ENCODE measurements at regions not wholly inside any gene's neighbourhood (a gene's known extent, or its start where the extent isn't known, plus 50 kb on each side); places are given as distances from the start of the nearest gene placed in this dataset.

DNA sequence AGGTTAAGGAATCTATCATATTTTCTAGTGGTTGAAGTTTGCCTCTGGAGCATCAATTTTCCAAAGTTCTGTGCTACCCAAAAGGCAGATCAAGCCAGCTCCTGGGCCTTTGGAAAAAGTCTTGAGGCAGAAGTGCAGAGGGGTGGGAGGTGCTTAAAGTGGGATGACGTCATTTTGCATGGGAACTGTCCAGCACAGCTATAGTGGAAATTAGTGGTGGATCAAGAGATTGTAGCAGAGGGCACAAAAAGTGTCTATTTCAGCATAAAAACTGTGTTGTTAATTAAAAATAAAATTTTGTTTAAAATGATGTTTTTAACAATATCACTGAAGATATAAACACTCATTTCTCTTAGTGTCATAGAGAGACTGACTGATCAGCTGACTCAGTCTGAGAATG lies 221.9 kb downstream of the LRRN1 start:
- no peak for DNase-seq (ENCODE audit: low read depth in 4 of 4, low spot score in 3 of 4)

DNA sequence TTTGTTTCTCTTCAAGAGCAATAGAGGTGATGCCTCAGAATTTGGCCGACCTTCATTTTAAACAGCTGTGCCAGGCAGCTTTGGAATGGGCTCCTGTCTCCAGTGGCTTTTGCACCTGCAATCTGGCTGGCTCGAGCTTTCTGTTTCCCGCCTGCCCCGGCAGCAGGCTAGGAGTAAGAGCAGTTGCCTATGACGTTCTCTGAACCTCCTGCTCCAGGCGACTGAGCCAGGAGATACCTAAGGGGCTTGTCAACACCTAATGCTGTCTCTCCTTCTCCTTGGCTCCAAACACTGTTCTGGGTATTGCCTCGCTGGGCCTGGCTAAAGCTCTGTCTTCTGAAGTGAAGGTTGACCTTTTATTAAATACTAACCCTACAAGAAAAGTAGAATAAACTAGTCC lies 229.9 kb downstream of the LRRN1 start:
- no peak for DNase-seq (ENCODE audit: low read depth in 4 of 4, low spot score in 3 of 4)

DNA sequence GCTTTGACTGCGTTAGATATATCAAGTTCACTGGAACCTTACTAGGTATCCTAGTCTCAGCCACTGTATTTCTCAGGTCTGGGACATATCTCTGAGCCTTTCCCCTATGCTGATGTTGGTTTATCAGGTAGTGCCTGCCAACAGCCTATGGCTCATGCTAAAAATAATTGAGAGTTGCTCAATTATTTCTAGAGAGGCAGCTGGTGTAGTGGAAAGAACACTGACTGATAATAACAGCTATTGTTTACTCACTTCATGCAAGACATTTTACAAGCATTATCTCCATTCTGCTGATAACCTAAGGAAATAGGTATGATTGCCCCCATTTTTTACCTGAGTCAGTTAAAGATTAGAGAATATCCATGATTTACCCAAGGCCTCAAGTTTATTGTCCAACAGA lies 231.4 kb downstream of the LRRN1 start:
- DNase-seq (ENCODE audit: low read depth in 4 of 4, low spot score in 3 of 4) = no peak

DNA sequence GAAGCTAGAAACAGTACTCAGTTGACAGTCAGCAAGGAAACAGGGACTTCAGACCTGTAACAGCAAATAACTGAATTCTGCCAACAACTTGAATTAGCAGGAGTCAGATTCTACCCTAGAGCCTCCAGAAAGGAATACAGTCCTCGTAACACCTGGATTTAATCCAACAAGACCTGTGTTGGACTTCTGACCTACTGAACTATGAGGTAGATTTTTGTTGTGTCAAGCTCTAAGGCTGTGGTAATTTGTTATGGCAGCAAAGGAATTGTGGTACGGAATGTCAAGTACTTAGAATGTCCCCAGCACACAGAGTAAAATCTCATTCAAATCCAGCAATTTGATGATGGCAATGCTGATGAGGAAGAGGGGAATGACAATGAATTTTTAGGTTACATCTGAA lies 234.1 kb downstream of the LRRN1 start:
- no peak for DNase-seq (ENCODE audit: low read depth in 4 of 4, low spot score in 3 of 4)

DNA sequence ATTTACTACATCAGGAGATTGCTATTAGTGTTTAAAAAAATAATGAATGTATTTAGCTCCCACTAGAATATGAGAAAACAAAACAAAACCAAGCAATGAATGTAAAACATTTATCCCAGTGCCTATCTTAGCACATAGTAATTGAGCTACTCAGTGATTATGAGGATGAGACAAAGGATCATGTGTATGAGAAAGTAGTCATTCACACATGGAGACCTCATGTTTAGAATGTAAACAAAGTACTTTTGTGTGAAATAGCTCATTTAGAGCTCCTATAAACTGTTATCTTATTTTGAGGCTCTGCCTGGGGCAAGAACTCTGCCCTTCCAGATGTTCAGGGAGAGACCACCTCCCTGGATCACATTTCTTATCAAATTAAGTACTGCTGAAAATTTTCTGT lies 236.8 kb downstream of the LRRN1 start:
- DNase-seq (ENCODE audit: low read depth in 4 of 4, low spot score in 3 of 4) = no peak

DNA sequence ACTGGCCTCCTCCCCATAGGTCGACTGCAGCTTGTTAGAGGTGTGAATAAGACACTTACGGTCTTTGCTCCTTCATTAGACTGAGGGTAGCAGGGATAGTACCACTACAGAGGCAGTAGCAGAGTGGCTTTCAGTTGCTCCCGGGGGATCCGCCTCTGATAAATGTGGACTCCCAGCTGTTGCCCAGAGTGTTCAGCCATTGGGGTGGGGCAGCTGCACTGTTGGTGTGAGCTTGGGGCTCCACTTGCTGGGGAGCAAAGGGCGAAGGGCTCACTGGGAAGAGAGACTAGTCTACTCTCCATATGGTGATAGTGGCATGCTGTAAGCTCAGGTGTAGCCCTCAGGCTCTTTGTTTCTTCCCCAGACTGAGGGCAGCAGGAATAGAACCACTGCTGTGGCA lies 239.1 kb downstream of the LRRN1 start:
- no peak for DNase-seq (ENCODE audit: low read depth in 4 of 4, low spot score in 3 of 4)

DNA sequence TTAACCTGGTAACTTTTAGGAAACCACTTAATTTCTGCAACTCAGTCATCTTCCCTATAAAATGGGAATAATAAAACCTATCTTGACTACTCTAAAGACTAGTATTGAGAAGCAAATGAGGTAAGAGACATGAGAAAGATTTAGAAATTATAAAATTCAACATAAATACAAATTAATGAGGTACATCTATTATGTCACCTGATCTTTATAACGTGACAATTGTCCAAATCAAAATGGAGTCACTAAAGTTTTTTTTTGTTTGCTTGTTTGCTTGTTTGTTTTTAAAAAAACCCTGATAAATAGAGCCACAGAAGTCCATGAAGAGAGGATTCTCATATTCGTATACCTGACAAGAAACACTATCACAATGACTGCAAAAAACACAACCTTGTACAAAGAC lies 242.8 kb downstream of the LRRN1 start:
- no peak for DNase-seq (ENCODE audit: low read depth in 4 of 4, low spot score in 3 of 4)

DNA sequence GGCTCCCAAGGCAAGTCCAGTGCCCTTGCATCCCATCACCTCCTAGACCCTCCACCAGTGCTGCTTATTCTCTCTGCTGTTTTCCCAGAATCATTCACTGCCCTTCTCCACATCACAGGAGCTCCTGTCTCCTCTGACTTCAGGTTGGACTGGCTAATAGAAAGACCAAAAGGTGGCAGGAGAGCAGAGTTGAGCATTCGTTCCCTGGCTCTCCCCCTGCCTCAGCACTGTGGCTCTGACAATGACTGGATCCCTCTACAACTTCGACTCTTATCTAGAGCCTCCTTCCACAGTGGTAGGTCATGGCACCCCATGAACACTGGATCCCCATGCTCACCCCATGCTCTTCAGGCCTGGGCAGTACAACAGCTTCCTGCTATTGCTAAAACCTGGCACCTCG lies 243.6 kb downstream of the LRRN1 start:
- no peak for DNase-seq (ENCODE audit: low read depth in 4 of 4, low spot score in 3 of 4)

DNA sequence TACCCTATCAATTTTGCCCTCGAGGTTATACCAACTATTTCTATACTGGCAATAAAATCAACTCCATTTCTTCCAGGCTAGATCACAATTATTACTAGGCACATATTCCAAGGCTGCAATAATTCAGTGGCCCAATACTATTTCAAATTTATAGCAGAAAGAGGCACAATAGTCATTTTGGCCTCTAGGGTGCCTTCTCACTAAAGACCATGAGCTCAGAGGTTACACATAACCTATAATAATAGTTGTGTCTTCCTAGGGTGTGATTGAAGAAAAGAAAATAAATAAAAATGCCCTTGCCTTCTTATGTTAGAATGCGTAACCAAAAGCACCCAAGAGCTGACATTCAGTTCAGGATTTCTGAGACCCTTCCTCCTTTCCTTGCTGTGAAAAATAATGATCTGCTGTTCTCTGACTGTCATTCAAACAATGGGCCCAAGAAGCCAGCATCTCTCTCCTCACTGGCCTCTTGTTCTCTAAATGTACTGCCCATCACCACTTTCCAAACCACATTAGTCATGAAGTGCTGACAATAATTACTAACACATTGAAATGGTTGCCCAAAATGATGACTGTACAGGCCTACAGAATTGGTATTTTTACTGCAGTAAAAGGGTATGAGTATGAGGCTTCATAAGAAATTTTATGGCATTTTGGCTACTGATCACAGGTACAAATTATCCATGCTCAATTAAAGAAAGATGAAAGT lies 244.8 kb downstream of the LRRN1 start:
- no peak for DNase-seq (ENCODE audit: low read depth in 4 of 4, low spot score in 3 of 4)

DNA sequence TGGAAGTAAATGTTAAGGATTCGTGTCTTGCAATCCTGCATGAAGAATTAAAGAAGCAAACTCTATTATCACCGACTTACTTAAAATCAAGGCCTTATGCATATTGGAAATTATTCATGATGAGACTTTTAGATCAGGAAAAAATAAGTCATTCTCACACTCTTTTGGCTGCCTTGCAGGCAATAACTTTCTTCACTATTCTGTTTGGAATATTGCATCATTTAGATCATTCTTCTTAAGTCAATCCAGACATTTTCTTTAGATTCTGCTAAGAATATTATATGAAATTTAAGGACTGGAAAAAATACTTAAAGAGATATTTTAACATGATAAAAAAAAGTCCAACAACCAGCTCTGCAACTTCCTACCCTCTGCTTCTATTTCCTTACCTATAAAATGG lies 245.4 kb downstream of the LRRN1 start:
- DNase-seq (ENCODE audit: low read depth in 4 of 4, low spot score in 3 of 4) = no peak

DNA sequence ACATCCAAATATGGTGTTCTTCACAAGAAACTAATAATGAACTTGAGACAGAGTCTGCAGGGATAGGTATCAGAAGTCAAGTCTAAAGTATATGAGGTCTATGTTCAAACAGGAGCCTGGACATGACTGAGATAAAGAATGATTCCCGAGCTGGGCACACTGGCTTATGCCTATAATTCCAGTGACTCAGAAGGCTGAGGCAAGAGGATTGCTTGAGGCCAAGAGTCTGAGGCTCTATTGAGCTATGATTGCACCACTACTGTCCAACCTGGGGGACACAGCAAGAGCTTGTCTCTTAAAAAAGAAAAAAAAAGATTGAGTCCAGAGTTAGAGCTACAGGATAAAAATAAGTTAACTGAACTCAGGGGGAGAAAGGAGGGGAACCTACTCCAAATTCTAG lies 246.5 kb downstream of the LRRN1 start:
- no peak for DNase-seq (ENCODE audit: low read depth in 4 of 4, low spot score in 3 of 4)

DNA sequence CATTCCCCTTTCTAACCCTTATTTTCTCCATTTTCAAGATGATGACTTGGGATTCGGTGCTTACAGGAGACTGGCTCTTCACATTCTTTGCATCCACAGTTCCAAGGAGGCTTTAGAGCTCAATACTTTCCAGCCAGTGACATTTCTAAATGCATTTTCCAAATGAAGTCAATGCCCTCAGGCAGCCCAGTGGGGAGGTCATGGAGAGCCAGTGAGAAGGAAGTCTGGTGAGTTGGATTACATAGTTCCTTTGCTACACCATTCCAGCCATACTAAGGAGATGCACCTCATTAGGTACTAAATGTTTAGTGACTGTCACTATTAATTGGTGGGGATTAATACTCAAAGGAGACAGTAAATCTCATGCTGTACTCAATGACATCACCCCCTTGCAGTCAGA lies 248.1 kb downstream of the LRRN1 start:
- DNase-seq (ENCODE audit: low read depth in 4 of 4, low spot score in 3 of 4) = peak in 1 of 4 donors; percentile 7

DNA sequence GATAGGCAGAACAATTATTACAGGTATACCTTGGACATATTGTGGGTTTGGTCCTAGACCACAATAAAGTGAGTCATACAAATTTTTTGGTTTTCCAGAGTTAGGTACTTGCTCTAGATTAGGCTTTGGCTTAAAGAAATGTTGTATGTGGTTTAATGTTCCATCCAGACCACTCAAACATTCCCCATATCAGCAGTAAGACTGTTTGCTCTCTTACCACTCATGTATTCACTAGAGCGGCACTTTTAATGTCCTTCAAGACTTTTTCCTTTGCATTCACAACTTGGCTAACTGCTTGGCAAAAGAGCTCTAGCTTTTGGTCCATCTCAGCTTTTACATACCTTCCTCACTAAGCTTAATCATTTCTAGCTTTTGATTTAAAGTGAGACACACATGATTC lies 250.5 kb upstream of the SETMAR start:
- DNase-seq (ENCODE audit: low read depth in 4 of 4, low spot score in 3 of 4) = no peak

DNA sequence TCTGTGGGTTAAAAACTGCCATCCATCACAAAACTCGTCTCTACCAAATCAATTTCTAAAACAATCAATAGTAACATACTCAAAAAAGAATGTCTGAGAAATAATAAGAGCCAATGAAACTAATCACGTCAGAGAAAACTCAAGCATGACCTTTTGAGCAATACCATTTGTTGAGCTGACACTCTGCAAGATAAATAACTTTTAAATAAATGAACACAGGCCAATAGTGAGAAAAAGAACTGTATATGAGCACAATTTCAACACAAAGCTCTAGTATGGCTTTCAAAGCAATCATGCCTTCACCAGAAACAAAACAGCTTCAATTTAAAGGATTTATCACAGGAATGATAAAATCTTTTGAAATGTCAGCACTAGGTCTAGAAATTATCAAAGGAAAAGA lies 249.2 kb upstream of the SETMAR start:
- no peak for DNase-seq (ENCODE audit: low read depth in 4 of 4, low spot score in 3 of 4)

DNA sequence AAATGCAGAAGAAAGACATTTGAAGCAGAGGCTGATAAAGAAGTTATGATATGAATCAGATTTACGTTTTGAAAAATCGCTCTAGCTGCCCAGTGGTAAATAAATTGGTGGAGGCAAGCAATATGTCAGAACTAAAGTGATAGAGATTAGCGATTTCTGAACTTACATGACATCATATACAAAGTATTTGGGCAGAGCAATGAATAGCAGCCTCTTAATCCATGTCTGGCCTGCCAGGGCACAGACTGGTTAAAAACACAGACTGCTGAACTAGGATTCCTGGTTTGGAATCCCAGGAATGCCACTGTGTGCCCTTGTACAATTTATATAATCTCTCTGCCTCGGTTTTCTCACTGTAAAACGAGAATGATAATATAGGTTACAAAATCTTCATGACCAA lies 243.1 kb upstream of the SETMAR start:
- no peak for DNase-seq (ENCODE audit: low read depth in 4 of 4, low spot score in 3 of 4)

DNA sequence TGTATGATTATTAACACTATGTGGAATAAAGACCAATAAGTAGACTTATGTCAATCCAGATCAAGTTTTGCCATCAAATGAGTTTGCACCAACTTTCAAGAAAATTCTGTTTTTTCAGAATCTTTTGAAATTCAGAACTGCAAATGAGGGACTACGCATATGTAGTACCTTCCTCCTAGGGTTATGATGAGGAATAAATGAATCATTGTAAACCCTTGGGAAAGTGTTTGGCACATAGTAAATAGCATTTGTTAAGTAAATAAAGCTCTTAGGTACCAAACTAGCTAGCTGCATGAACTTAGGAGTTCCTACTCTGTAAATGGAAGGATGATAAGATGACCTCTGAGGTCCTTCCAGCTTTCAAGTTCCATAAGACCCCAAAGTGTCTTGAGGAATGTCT lies 242.6 kb upstream of the SETMAR start:
- no peak for DNase-seq (ENCODE audit: low read depth in 4 of 4, low spot score in 3 of 4)

DNA sequence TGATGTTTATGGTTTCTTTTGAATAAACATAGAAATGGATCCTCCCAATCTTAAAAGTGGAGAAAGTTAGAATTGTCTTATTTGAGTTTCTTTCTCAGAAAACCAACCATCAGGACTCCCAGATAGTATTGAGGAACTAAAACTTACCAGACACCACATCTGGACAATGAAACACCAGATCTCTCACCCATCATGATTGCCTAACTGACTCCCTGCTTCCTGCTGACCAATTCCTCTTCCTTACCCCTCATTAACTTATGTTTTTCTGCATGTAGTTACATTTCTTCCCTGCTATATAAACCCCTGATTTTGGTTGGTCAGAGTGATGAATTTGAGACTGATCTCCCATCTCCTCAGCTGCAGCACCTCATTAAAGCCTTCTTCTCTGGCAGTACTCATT lies 242.0 kb upstream of the SETMAR start:
- no peak for DNase-seq (ENCODE audit: low read depth in 4 of 4, low spot score in 3 of 4)

DNA sequence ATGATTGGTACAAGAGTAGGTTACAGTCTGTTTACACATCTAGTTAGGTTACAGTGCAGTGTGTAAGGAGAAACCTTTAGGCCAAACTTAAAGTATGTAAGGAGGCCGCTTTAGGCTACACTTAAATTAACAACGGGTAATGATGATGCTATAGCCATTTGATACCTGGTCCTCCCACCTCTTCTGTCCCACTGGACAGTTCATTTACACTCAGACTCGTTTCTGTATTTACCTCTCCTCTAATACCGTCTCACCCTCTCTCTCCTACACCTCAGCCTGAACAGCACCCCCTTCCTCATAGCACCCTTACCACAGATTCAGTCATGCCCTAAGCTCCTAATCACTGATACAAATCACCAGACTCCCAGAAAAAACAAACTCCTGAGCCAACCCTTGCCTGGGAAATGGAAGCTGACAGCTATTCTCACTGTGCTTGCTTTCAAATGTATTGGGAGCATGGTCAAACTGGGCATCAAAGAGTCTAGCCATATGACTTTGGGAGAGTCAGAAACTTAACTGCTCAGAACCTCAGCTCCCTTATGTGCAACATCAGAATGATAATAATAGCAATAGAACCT lies 241.3 kb upstream of the SETMAR start:
- peak in 1 of 4 donors; percentile 33 for DNase-seq (ENCODE audit: low read depth in 4 of 4, low spot score in 3 of 4)

DNA sequence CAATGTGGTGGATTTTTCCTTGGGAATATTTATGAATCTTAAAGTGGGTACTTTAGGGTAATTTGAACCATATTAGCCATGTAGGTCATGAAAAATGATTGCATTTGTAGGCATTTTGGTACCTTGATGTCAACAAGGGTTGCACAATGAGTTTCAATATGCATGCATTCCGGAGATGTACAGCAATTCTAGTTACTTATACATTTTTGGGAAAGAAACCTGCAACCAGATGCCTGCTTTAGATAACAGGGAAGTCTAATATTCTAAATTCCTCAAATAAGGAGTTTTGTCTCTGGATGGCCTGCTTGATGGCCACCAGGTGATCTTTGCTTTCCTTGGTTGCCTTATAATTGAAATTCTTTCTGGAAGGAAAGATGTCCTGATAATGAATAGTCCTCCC lies 240.5 kb upstream of the SETMAR start:
- no peak for DNase-seq (ENCODE audit: low read depth in 4 of 4, low spot score in 3 of 4)

DNA sequence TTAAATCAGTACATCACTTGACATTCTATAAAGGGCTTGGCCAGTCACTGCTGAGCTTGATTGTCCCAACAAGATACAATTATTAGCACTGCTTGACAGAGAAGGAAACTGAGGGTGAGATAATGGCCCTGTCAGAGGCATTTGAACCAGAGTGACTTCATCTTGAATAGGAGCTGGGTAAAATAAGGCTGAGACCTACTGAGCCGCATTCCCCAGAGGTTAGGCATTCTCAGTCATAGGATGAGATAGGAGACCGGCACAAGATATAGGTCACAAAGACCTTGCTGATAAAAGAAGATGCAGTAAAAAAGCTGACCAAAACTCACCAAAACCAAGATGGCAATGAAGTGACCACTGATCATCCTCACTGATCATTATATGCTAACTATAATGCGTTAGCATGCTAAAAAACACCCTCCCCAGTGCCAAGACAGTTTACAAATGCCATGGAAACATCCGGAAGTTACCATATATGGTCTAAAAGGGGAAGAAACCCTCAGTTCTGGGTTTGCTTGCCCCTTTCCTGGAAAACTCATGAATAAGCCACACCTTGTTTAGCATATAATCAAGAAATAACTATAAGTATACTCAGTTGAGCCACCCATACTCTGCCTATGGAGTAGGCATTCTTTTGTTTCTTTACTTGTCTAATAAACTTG lies 239.1 kb upstream of the SETMAR start:
- no peak for DNase-seq (ENCODE audit: low read depth in 4 of 4, low spot score in 3 of 4)

DNA sequence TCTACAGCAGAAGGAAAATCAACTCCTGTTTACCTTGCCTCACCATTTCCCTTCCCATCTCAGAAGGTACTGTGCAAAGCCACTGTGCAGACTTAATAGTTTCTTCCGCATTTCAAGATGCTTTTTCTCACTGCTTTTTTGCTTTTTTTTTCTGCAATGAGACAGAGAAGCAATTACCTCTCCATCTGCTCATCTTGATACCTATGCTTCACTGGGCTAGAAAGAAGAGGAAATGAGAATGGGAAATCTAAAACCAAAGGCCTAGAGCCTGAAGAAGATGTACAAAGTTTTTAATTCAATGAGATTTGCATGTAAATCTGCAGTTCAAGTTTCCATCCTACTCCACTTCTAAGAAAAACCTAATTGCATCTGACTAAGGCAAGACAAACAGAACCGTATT lies 238.1 kb upstream of the SETMAR start:
- DNase-seq (ENCODE audit: low read depth in 4 of 4, low spot score in 3 of 4) = peak in 1 of 4 donors; percentile 15

DNA sequence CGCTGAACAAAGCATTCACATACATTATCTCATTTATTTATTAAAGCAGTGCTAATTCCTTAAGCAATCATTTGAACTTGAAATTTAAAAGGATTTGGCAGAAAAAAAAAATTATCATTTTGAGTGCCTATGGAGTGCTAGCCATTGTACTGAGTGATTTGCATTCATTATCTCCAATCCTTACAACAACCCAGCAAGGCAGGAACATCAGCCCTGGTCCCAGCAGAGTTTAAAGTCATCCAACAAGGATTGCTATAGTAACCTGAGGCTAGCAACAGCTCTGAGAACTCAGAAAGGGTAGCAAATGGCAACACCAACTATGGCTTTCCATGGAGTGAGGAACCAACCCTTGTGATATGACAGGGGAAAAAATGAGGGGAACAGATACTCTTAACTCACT lies 237.6 kb upstream of the SETMAR start:
- no peak for DNase-seq (ENCODE audit: low read depth in 4 of 4, low spot score in 3 of 4)
